ENCODE measurements at regions not wholly inside any gene's neighbourhood (a gene's known extent, or its start where the extent isn't known, plus 50 kb on each side); places are given as distances from the start of the nearest gene placed in this dataset.

GRCh38 chr10:78181381-78182055 is 147.9 kb downstream of the RPS24 start:
- no peak for DNase-seq (ENCODE audit: extremely low spot score)
- TF ChIP-seq BHLHE40 (IDR thresholded peaks at IDR 0.05; ENCODE audit: borderline replicate concordance) (no peak), PKNOX1 (IDR thresholded peaks at IDR 0.05) (no peak), SP1 (IDR thresholded peaks at IDR 0.05) (no peak), FOXK2 (IDR thresholded peaks at IDR 0.05) (no peak), LEF1 (IDR thresholded peaks at IDR 0.05; ENCODE audit: borderline replicate concordance) (no peak), HDGF (IDR thresholded peaks at IDR 0.05; ENCODE audit: borderline replicate concordance) (no peak), ARNT (IDR thresholded peaks at IDR 0.05) (no peak), FOXM1 (IDR thresholded peaks at IDR 0.05; ENCODE audit: borderline replicate concordance) (no peak), NFRKB (IDR thresholded peaks at IDR 0.05) (no peak), TARDBP (IDR thresholded peaks at IDR 0.05) (no peak), L3MBTL2 (conservative IDR thresholded peaks at IDR 0.05) (no peak), ELF4 (IDR thresholded peaks at IDR 0.05) (no peak), ZNF384 (IDR thresholded peaks at IDR 0.05) (no peak), SUZ12 (IDR thresholded peaks at IDR 0.05) (no peak), FOXA1 (IDR thresholded peaks at IDR 0.05) (no peak), CTBP1 (IDR thresholded peaks at IDR 0.05; ENCODE audit: borderline replicate concordance) (no peak)
- CTCF ChIA-PET = no interaction called here
- POLR2A ChIA-PET = no interaction called here

- POLR2A ChIA-PET = no interaction called here
Measured at GRCh38 chr10:78182841-78183240, 149.2 kb downstream of the RPS24 start.

GRCh38 chr10:78184851-78185692 is 151.4 kb downstream of the RPS24 start:
- DNase-seq (ENCODE audit: extremely low spot score) = no peak
- POLR2A ChIA-PET = no interaction called here
- CTCF ChIA-PET = no interaction called here
- TF ChIP-seq BHLHE40 (IDR thresholded peaks at IDR 0.05; ENCODE audit: borderline replicate concordance) = no peak
- no peak for TF ChIP-seq LEF1 (IDR thresholded peaks at IDR 0.05; ENCODE audit: borderline replicate concordance)
- TF ChIP-seq TARDBP (IDR thresholded peaks at IDR 0.05) = no peak
- no peak for TF ChIP-seq FOXM1 (IDR thresholded peaks at IDR 0.05; ENCODE audit: borderline replicate concordance)
- no peak for TF ChIP-seq PKNOX1 (IDR thresholded peaks at IDR 0.05)
- no peak for TF ChIP-seq ZNF384 (IDR thresholded peaks at IDR 0.05)
- TF ChIP-seq SP1 (IDR thresholded peaks at IDR 0.05) = no peak

More at GRCh38 chr10:78182841-78183240, 149.2 kb downstream of the RPS24 start:
- DNase-seq (ENCODE audit: extremely low spot score) = no peak
- no peak for TF ChIP-seq PKNOX1 (IDR thresholded peaks at IDR 0.05)
- TF ChIP-seq ZNF384 (IDR thresholded peaks at IDR 0.05) = no peak
- no peak for TF ChIP-seq FOXM1 (IDR thresholded peaks at IDR 0.05; ENCODE audit: borderline replicate concordance)
- no peak for TF ChIP-seq ELF4 (IDR thresholded peaks at IDR 0.05)
- no peak for TF ChIP-seq FOXK2 (IDR thresholded peaks at IDR 0.05)
- TF ChIP-seq FOXA1 (IDR thresholded peaks at IDR 0.05) = no peak
- no peak for TF ChIP-seq TARDBP (IDR thresholded peaks at IDR 0.05)
- TF ChIP-seq BHLHE40 (IDR thresholded peaks at IDR 0.05; ENCODE audit: borderline replicate concordance) = no peak
- TF ChIP-seq ARNT (IDR thresholded peaks at IDR 0.05) = no peak
- TF ChIP-seq SP1 (IDR thresholded peaks at IDR 0.05) = no peak
- TF ChIP-seq LEF1 (IDR thresholded peaks at IDR 0.05; ENCODE audit: borderline replicate concordance) = no peak
- TF ChIP-seq CTBP1 (IDR thresholded peaks at IDR 0.05; ENCODE audit: borderline replicate concordance) = no peak
- TF ChIP-seq HDGF (IDR thresholded peaks at IDR 0.05; ENCODE audit: borderline replicate concordance) = no peak
- CTCF ChIA-PET = no interaction called here

GRCh38 chr10:78185693-78186055 is 152.0 kb downstream of the RPS24 start:
- CTCF ChIA-PET = no interaction called here
- POLR2A ChIA-PET = no interaction called here
- no peak for DNase-seq (ENCODE audit: extremely low spot score)
- TF ChIP-seq NFRKB (IDR thresholded peaks at IDR 0.05) = no peak
- TF ChIP-seq LEF1 (IDR thresholded peaks at IDR 0.05; ENCODE audit: borderline replicate concordance) = no peak
- no peak for TF ChIP-seq ARNT (IDR thresholded peaks at IDR 0.05)
- TF ChIP-seq ELF4 (IDR thresholded peaks at IDR 0.05) = no peak
- no peak for TF ChIP-seq FOXA1 (IDR thresholded peaks at IDR 0.05)
- no peak for TF ChIP-seq BHLHE40 (IDR thresholded peaks at IDR 0.05; ENCODE audit: borderline replicate concordance)
- no peak for TF ChIP-seq FOXK2 (IDR thresholded peaks at IDR 0.05)
- no peak for TF ChIP-seq SUZ12 (IDR thresholded peaks at IDR 0.05)
- TF ChIP-seq PKNOX1 (IDR thresholded peaks at IDR 0.05) = no peak
- no peak for TF ChIP-seq SP1 (IDR thresholded peaks at IDR 0.05)
- no peak for TF ChIP-seq CTBP1 (IDR thresholded peaks at IDR 0.05; ENCODE audit: borderline replicate concordance)
- no peak for TF ChIP-seq HDGF (IDR thresholded peaks at IDR 0.05; ENCODE audit: borderline replicate concordance)
- TF ChIP-seq L3MBTL2 (conservative IDR thresholded peaks at IDR 0.05) = no peak
- TF ChIP-seq TARDBP (IDR thresholded peaks at IDR 0.05) = no peak
- no peak for TF ChIP-seq FOXM1 (IDR thresholded peaks at IDR 0.05; ENCODE audit: borderline replicate concordance)
- TF ChIP-seq ZNF384 (IDR thresholded peaks at IDR 0.05) = no peak

GRCh38 chr10:78186572-78186971 is 152.9 kb downstream of the RPS24 start:
- POLR2A ChIA-PET = no interaction called here
- CTCF ChIA-PET = interaction anchor here (0.7 kb wide), 1 partner anchor 137 kb away, joined by 4 read pairs; no protein-coding TSS in a partner anchor

More at GRCh38 chr10:78186572-78186971, 152.9 kb downstream of the RPS24 start:
- TF ChIP-seq SP1 (IDR thresholded peaks at IDR 0.05) (no peak), CTBP1 (IDR thresholded peaks at IDR 0.05; ENCODE audit: borderline replicate concordance) (no peak), FOXK2 (IDR thresholded peaks at IDR 0.05) (no peak), SUZ12 (IDR thresholded peaks at IDR 0.05) (no peak), NFRKB (IDR thresholded peaks at IDR 0.05) (no peak), HDGF (IDR thresholded peaks at IDR 0.05; ENCODE audit: borderline replicate concordance) (no peak), FOXM1 (IDR thresholded peaks at IDR 0.05; ENCODE audit: borderline replicate concordance) (no peak), BHLHE40 (IDR thresholded peaks at IDR 0.05; ENCODE audit: borderline replicate concordance) (no peak), ELF4 (IDR thresholded peaks at IDR 0.05) (no peak), PKNOX1 (IDR thresholded peaks at IDR 0.05) (no peak), L3MBTL2 (conservative IDR thresholded peaks at IDR 0.05) (no peak), ZNF384 (IDR thresholded peaks at IDR 0.05) (no peak), FOXA1 (IDR thresholded peaks at IDR 0.05) (no peak), TARDBP (IDR thresholded peaks at IDR 0.05) (no peak), LEF1 (IDR thresholded peaks at IDR 0.05; ENCODE audit: borderline replicate concordance) (no peak)
- DNase-seq (ENCODE audit: extremely low spot score) = no peak

All from HEK293T (cell line).